Nephron (organoid): ENCODE measurements at regions not wholly inside any gene's neighbourhood (a gene's known extent, or its start where the extent isn't known, plus 50 kb on each side); places are given as distances from the start of the nearest gene placed in this dataset.

ENCODE experiments used
- H3K27ac Mint-ChIP-seq, 3 experiments: 2 replicates each; pipeline ENCODE4 v1.8.0; 2020; ENCODE audit warnings: mixed read lengths in 3 of 3, mild to moderate bottlenecking in 2 of 3, moderate library complexity in 1 of 3
- H3K27me3 Mint-ChIP-seq: 2 replicates; pipeline ENCODE4 v1.8.0; 2021; ENCODE audit warnings: low read depth, mild to moderate bottlenecking, moderate library complexity, mixed read lengths
- H3K36me3 Mint-ChIP-seq: 2 replicates; pipeline ENCODE4 v1.8.0; 2020; ENCODE audit warnings: low read depth, mixed read lengths
- H3K4me1 Mint-ChIP-seq: 2 replicates; pipeline ENCODE4 v1.8.0; 2020; ENCODE audit warnings: mixed read lengths
- H3K4me3 Mint-ChIP-seq, 3 experiments: 2 replicates each; pipeline ENCODE4 v1.8.0; 2020; ENCODE audit warnings: mild to moderate bottlenecking in 3 of 3, mixed read lengths in 3 of 3, moderate library complexity in 2 of 3
- H3K9me3 Mint-ChIP-seq: 2 replicates; pipeline ENCODE4 v1.8.0; 2020; ENCODE audit warnings: mixed read lengths
- CTCF ChIP-seq, 3 experiments: fragments of 200-600 bp; sonication (generic); IDR thresholded peaks; one replicate each; pipeline ENCODE4 v1.5.0; 2021; ENCODE audit warnings: antibody characterized with exemption in 3 of 3; ENCODE audit not compliant: unreplicated experiment in 3 of 3

- peaks cover 3% of the 10 kb centered on the region for H3K27me3 Mint-ChIP-seq
- no peaks in the 10 kb centered on the region for H3K36me3 Mint-ChIP-seq
- H3K9me3 Mint-ChIP-seq: no peaks in the 10 kb centered on the region
- no peak overlapping the region for H3K4me3 Mint-ChIP-seq
- H3K27ac Mint-ChIP-seq: no peak overlapping the region
- no peak for TF ChIP-seq CTCF (IDR thresholded peaks at IDR 0.05; ENCODE audit: unreplicated experiment in 3 of 3)
- H3K4me1 Mint-ChIP-seq: no peaks in the 10 kb centered on the region
Measured at GRCh38 chr7:34299066-34299465, 359.0 kb upstream of the NPSR1 start.

GRCh38 chr7:34307540-34307939 is 350.5 kb upstream of the NPSR1 start:
- no peak overlapping the region for H3K4me3 Mint-ChIP-seq
- peaks cover 6% of the 10 kb centered on the region for H3K9me3 Mint-ChIP-seq
- no peak for TF ChIP-seq CTCF (IDR thresholded peaks at IDR 0.05; ENCODE audit: unreplicated experiment in 3 of 3)
- no peaks in the 10 kb centered on the region for H3K36me3 Mint-ChIP-seq
- no peaks in the 10 kb centered on the region for H3K27me3 Mint-ChIP-seq
- H3K27ac Mint-ChIP-seq: no peak overlapping the region
- peaks cover 6% of the 10 kb centered on the region for H3K4me1 Mint-ChIP-seq

- Mint-ChIP-seq H3K36me3 (peaks cover 4% of the 10 kb centered on the region), H3K27ac (no peak overlapping the region), H3K9me3 (peaks cover 11% of the 10 kb centered on the region), H3K27me3 (no peaks in the 10 kb centered on the region), H3K4me1 (peaks cover 6% of the 10 kb centered on the region), H3K4me3 (no peak overlapping the region)
- no peak for TF ChIP-seq CTCF (IDR thresholded peaks at IDR 0.05; ENCODE audit: unreplicated experiment in 3 of 3)
Measured at GRCh38 chr7:34308595-34308994, 349.4 kb upstream of the NPSR1 start.

- no peak for TF ChIP-seq CTCF (IDR thresholded peaks at IDR 0.05; ENCODE audit: unreplicated experiment in 3 of 3)
- Mint-ChIP-seq H3K36me3 (peaks cover 4% of the 10 kb centered on the region), H3K9me3 (peaks cover 11% of the 10 kb centered on the region), H3K4me1 (peaks cover 6% of the 10 kb centered on the region), H3K27ac (no peak overlapping the region), H3K4me3 (no peak overlapping the region), H3K27me3 (no peaks in the 10 kb centered on the region)
Measured at GRCh38 chr7:34309116-34309515, 348.9 kb upstream of the NPSR1 start.

GRCh38 chr7:34309584-34309983 is 348.4 kb upstream of the NPSR1 start:
- Mint-ChIP-seq H3K4me3 (no peak overlapping the region), H3K36me3 (peaks cover 4% of the 10 kb centered on the region), H3K27me3 (no peaks in the 10 kb centered on the region), H3K4me1 (peaks cover 6% of the 10 kb centered on the region), H3K9me3 (peaks cover 11% of the 10 kb centered on the region), H3K27ac (no peak overlapping the region)
- TF ChIP-seq CTCF (IDR thresholded peaks at IDR 0.05; ENCODE audit: unreplicated experiment in 3 of 3): no peak

- H3K4me1 Mint-ChIP-seq: no peaks in the 10 kb centered on the region
- H3K27ac Mint-ChIP-seq: no peak overlapping the region
- H3K4me3 Mint-ChIP-seq: no peak overlapping the region
- no peak for TF ChIP-seq CTCF (IDR thresholded peaks at IDR 0.05; ENCODE audit: unreplicated experiment in 3 of 3)
- peaks cover 11% of the 10 kb centered on the region for H3K9me3 Mint-ChIP-seq
- H3K36me3 Mint-ChIP-seq: peaks cover 4% of the 10 kb centered on the region
- peaks cover 4% of the 10 kb centered on the region for H3K27me3 Mint-ChIP-seq
Measured at GRCh38 chr7:34311591-34311990, 346.4 kb upstream of the NPSR1 start.
